Thoracic aorta (tissue), 2 donors: ENCODE measurements at regions not wholly inside any gene's neighbourhood (a gene's known extent, or its start where the extent isn't known, plus 50 kb on each side); places are given as distances from the start of the nearest gene placed in this dataset.

ENCODE experiments used
- ATAC-seq: fragments of 150-250 bp; one replicate; pipeline ENCODE4 v1.8.0; 2017; ENCODE audit warnings: low read depth; ENCODE audit not compliant: insufficient number of reproducible peaks, low FRiP score
- DNase-seq: peaks from one replicate; pipeline ENCODE4 v3.0.0-alpha.2; 2020; ENCODE audit warnings: low spot score
- H3K27ac ChIP-seq, 2 donors: fragments of 200-600 bp; sonication (generic); 1 replicate in 1 of 2; 2 replicates in 1 of 2; pipeline ENCODE4 v1.5.1; 2016; ENCODE audit warnings: mild to moderate bottlenecking in 2 of 2, moderate library complexity in 2 of 2
- H3K27me3 ChIP-seq: fragments of 200-600 bp; sonication (generic); replicated peaks from 2 replicates; pipeline ENCODE4 v1.6.0; 2016; ENCODE audit warnings: mild to moderate bottlenecking; ENCODE audit not compliant: insufficient read depth
- H3K36me3 ChIP-seq: fragments of 200-600 bp; sonication (generic); one replicate; pipeline ENCODE4 v1.5.1; 2016
- H3K4me1 ChIP-seq, 2 donors: fragments of 200-600 bp; sonication (generic); 1 replicate in 1 of 2; 2 replicates in 1 of 2; pipeline versions ENCODE4 v1.5.1 to v1.6.0; 2016; ENCODE audit warnings: low read depth in 2 of 2, mild to moderate bottlenecking in 1 of 2; ENCODE audit not compliant: control insufficient read depth in 1 of 2
- H3K4me3 ChIP-seq: fragments of 200-600 bp; sonication (generic); 2 replicates; pipeline ENCODE4 v1.5.1; 2016; ENCODE audit warnings: mild to moderate bottlenecking
- H3K9me3 ChIP-seq: fragments of 200-600 bp; sonication (generic); 2 replicates; pipeline ENCODE4 v1.5.1; 2016
- TF ChIP-seq, protein P1 (sequence below): fragments of 200-600 bp; sonication (generic); IDR thresholded peaks from one replicate; pipeline ENCODE4 v1.5.1; 2019; ENCODE audit warnings: antibody characterized with exemption

DNA sequence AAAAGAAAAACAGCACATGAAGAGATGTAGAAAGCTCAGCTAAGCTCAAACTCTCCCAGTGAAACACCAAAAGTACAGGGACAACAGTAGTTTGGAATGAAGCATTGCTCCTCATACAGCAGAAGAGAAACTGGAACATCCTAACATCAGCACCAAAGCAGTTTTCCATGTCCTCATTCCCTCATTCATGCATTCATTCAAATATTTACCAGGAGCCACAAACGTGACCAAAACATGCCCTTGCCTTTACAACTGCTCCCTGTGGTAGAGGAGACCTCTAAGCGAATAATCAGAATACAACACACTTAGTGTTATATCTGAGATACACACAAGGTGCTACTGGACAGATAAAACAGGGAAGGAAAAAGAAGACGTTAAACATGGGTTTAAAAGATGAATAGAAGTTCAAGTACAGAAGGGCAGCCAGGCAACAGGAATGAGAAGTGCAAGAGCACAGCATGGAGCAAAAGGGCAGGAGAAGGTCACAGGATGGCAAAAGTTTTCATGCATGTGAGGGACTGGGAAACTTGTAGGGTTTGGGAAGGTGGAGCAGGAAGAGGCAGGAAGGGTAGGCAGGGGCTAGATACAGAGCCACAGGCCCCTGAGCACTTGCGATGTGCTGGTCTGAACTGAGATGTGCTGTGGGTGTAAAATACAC, 58.5 kb upstream of the LMCD1 start:
- ATAC-seq (no peak), DNase-seq (no peak)
- TF ChIP-seq, protein P1, sequence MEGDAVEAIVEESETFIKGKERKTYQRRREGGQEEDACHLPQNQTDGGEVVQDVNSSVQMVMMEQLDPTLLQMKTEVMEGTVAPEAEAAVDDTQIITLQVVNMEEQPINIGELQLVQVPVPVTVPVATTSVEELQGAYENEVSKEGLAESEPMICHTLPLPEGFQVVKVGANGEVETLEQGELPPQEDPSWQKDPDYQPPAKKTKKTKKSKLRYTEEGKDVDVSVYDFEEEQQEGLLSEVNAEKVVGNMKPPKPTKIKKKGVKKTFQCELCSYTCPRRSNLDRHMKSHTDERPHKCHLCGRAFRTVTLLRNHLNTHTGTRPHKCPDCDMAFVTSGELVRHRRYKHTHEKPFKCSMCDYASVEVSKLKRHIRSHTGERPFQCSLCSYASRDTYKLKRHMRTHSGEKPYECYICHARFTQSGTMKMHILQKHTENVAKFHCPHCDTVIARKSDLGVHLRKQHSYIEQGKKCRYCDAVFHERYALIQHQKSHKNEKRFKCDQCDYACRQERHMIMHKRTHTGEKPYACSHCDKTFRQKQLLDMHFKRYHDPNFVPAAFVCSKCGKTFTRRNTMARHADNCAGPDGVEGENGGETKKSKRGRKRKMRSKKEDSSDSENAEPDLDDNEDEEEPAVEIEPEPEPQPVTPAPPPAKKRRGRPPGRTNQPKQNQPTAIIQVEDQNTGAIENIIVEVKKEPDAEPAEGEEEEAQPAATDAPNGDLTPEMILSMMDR, result no peak
- no peaks in the 10 kb centered on the region for H3K9me3 ChIP-seq
- peaks cover 24 to 57% of the 10 kb centered on the region in 2 donors for H3K4me1 ChIP-seq
- H3K27me3 ChIP-seq, result no peaks in the 10 kb centered on the region
- H3K27ac ChIP-seq, result peak overlapping the region; percentile 78 to 89
- no peak overlapping the region for H3K4me3 ChIP-seq
- no peaks in the 10 kb centered on the region for H3K36me3 ChIP-seq

DNA sequence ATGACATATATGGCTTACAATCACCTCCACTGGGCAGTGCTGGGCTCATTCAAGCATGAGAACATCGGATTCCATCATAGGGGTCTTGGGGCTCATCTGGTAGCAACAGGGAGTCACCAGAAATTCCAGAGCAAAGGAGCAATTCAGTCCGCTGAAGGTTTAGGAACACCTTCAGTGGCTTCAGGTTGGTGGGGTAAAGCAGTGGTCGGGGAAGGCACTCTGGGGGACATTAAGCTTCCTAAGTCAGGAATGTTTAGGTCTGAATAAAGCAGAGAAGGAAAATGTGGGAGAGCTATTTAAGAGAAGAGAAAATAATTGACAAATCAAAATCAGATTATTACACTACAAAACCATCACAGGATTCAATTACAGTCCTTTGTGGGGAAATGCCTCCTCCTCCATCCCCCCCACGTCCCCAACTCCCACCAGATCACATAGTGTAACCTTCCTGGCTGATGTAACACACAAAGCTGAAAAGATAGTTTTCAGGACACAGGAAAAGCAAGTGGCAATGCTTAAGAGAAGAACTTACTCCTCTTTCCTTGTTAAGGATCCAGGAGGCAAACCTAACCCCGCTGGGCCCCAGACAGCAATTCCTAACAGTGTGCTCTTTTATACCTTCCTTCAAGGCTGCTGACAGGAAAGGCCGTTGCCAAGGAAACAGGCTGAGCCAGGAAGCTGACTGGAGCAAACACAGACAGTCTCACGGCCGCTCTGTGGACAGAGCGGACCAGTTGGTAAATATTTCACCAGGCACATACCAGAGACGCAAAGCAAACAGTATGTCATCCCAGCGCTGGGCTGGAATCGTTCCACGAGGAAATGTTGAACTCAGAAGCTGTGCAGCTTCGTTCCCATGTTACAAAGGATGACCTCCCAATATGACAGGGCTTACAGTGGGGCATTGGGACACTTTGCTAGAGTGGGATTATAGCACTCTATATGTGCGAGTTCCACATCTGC, 57.5 kb upstream of the LMCD1 start:
- H3K27ac ChIP-seq, result peak overlapping the region; percentile 78 to 89
- no peaks in the 10 kb centered on the region for H3K27me3 ChIP-seq
- peak; percentile 76 for ATAC-seq
- H3K4me1 ChIP-seq, result peaks cover 24 to 52% of the 10 kb centered on the region in 2 donors
- H3K4me3 ChIP-seq, result peak overlapping the region; percentile 4
- no peaks in the 10 kb centered on the region for H3K9me3 ChIP-seq
- no peaks in the 10 kb centered on the region for H3K36me3 ChIP-seq
- peak; percentile 88 for DNase-seq
- TF ChIP-seq, protein P1, result no peak

DNA sequence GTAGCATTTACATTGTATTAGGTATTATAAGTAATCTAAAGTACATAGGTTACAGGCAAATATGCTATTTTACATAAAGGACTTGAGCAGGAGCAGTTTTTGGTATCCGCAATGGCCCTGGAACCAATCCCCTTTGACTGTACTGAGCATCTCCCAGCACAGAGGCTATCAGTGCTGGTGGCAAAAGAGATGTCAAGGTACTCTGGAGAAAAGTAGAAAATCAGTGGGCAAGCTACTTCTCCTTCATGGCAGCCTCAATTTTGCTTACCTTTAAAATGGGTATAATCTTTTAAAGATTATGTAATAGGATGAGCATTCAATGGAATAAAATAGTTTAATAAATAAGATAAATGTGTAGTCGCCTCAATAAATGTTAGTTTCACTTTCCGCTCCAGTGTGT, 56.7 kb upstream of the LMCD1 start:
- H3K27me3 ChIP-seq, result no peaks in the 10 kb centered on the region
- no peak for ATAC-seq

DNA sequence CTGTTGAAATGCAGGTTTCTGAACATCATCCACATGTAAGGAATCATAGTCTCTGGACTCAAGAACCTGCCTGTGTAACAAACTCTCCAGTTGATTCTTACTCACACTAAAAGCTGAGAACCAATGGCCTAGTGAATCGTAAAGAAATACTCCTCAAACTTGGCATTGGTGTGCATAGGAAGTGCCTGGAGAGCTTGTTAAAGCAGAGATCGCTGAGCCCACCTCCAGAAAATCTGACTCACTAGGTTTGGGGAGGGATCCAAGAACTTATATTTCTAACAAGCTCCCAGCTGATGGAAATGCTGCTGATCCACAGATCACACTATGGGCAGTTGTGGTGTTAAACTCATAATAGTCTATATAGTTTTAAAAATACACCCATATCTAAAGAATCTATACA, 55.8 kb upstream of the LMCD1 start:
- H3K4me3 ChIP-seq, result no peak overlapping the region
- peaks cover 24 to 55% of the 10 kb centered on the region in 2 donors for H3K4me1 ChIP-seq
- no peaks in the 10 kb centered on the region for H3K9me3 ChIP-seq
- peak; percentile 43 for DNase-seq
- peak; percentile 44 for ATAC-seq
- peak overlapping the region in 1 of 2 donors; percentile 78 for H3K27ac ChIP-seq
- no peaks in the 10 kb centered on the region for H3K36me3 ChIP-seq
- TF ChIP-seq, protein P1, result no peak
- no peaks in the 10 kb centered on the region for H3K27me3 ChIP-seq

More for the DNA sequence above, 56.7 kb upstream of the LMCD1 start:
- H3K27ac ChIP-seq, result peak overlapping the region; percentile 78 to 89
- TF ChIP-seq, protein P1, result no peak
- H3K4me1 ChIP-seq, result peaks cover 24 to 52% of the 10 kb centered on the region in 2 donors
- no peak for DNase-seq
- no peaks in the 10 kb centered on the region for H3K36me3 ChIP-seq
- H3K4me3 ChIP-seq, result no peak overlapping the region
- no peaks in the 10 kb centered on the region for H3K9me3 ChIP-seq

DNA sequence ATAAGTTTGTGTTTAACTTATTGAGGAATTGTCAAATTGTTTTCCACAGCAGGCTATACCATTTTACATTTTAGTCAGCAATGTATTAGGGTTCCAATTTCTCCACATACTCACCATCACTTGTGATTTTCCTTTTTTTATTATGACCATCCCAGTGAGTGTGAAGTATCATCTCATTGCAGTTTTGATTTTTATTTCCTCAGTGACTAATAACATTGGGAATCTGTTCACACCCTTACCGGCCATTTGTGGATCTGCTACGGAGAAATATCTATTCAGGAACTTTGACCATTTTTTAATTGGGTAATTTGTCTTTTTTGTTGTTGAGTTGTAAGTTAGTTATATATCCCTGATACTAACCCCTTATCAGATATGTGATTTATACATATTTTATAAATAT, 54.8 kb upstream of the LMCD1 start:
- Histone ChIP-seq H3K27me3 (no peaks in the 10 kb centered on the region), H3K36me3 (no peaks in the 10 kb centered on the region), H3K4me3 (no peak overlapping the region), H3K27ac (no peak overlapping the region), H3K4me1 (peaks cover 24 to 63% of the 10 kb centered on the region in 2 donors), H3K9me3 (no peaks in the 10 kb centered on the region)
- ATAC-seq (no peak), DNase-seq (no peak)
- TF ChIP-seq, protein P1, result no peak
